HG03066 (cell line): ENCODE measurements at regions not wholly inside any gene's neighbourhood (a gene's known extent, or its start where the extent isn't known, plus 50 kb on each side); places are given as distances from the start of the nearest gene placed in this dataset.

Source experiments
- ATAC-seq: cut with Tn5 transposase; IDR thresholded peaks from one replicate; pipeline ENCODE4 v1.9.1; 2021; ENCODE audit warnings: low read depth; ENCODE audit not compliant: unreplicated experiment

GRCh38 chr17:79150035-79150733 is 75.6 kb downstream of the ENGASE start:
- ATAC-seq = no peak

DNA sequence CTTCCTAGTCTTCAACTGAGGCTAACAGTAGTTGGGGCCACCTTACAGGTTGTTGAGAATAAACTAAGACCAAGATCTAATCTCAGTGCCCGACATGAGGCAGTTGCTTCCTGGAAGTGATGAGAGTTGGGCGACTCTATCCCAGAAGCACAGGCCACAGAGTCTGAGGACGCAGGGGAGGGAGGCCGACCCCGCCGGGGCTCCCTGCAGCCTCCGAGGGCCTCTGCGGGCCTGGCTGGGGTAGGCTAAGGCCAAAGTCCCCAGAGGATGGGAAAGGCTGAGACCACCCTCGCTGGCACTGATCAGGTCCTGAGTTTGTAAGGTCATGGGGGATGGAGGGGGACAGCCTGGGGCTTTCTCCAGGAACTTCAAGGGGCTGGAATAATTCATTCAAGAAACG is 74.0 kb downstream of the ENGASE start:
- no peak for ATAC-seq

DNA sequence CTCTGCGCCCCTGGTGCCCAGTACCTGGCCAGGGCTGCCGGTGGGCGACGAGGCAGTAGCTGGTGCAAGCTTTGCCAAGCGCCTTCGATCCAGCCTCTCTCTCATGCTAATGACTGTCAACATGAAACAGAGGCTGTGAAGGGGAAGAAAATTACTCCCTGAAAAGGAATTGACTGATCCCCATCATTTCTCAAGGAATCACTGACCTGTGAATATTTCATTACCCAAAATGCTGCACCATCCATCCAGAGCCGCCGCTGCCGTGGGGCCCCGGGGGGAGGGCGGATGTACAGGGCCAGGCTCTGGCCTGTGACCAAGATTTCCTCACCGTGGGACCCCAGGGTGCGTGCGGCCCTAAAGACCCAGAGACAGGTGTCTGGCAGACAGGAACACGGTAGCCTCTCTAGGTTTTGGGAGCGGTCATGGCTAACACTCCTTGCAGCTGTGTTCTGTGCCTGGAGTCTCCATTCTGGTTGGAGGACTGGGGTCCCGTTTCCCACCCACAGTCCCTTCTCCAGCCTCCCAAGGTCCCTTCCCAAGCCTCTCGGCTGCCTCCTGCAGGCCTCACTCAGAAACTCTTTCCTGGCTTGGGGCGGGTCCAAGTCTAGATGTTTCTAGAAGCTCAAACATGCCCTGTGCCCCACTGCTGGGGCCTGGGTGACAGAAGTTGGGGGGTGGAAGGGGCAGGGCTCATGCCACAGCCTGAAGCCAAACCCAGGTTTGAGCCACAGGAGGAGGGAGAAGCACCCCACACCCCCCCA is 73.3 kb downstream of the ENGASE start:
- ATAC-seq = no peak

GRCh38 chr17:79146562-79146961 is 71.9 kb downstream of the ENGASE start:
- no peak for ATAC-seq

GRCh38 chr17:79145548-79145947 is 70.9 kb downstream of the ENGASE start:
- no peak for ATAC-seq

DNA sequence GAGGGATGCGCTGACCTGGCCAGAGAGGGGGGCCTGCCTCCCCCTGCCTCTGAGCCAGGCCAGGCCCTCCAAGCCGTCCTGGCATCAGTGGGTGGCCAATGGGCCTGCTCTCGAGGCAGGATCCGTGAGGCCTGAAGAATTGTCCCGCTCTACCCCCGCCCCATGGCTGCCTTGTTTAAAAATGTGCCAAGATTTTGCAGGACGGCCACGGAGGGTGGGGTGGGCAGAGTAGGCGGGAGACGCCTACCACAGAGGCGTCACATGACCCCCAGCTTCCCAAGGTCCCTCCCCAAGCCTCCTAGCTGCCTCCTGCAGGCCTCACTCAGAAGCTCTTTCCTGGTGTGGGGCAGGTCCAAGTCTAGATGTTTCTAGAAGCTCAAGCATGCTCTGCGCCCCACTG is 69.5 kb downstream of the ENGASE start:
- no peak for ATAC-seq

DNA sequence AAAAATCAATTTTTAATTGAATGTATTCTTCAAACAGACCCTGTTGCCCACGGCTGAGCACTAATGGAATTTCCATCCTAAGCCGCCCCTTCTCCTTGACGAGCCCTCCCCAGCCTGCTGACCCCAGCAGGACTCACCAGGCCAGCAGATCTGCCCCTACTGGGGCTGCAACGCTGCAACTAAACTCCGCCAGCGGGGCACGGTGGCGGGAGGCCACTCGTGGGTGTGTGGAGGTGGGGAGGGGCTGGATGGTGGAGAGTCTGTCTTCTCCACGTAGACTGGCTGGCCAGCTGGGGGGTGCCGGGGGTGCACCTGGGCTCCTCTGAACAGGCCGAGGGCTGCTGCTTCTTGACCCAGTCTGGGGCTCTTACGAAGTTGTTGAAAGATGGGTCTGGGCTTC is 67.8 kb downstream of the ENGASE start:
- ATAC-seq = no peak

DNA sequence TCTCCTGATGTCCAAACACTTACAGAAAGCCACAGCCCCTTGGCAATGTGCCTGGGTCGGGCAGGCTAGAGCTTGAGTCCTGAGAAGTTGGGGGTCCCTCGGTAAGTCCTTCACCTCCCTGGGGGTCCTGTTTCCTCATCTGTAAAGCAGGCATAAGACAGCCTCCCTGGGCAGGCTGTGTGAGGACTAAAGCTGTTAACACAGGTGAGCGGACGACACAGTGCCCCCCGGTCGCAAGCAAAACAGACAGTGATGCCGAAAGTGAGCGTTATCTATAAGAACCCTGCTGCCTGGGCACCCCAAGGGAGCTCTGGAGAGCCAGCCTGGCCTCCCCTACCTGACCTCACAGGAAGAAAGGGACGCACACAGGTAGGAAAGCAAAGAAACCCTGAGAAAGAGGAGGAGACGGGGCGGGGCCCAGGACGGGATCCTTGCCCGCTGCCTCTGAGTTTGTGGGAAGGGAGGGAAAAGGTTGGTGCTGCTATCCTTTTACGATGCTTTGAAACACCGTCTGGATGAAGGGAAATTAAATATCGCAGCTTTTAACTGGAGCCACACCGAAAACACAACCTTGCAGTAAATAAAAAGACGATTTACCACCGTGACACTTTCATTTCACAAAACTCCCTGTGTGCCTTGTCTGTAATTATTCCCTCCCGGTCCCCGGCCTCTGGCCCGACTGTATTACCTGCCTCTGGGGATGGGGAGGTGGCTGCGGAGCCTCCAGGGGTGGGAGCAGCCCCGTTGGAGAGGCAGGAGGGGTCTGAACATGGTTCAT is 67.1 kb downstream of the ENGASE start:
- ATAC-seq = no peak

- ATAC-seq = no peak
Observed at GRCh38 chr17:79138826-79139225, 64.2 kb downstream of the ENGASE start.

DNA sequence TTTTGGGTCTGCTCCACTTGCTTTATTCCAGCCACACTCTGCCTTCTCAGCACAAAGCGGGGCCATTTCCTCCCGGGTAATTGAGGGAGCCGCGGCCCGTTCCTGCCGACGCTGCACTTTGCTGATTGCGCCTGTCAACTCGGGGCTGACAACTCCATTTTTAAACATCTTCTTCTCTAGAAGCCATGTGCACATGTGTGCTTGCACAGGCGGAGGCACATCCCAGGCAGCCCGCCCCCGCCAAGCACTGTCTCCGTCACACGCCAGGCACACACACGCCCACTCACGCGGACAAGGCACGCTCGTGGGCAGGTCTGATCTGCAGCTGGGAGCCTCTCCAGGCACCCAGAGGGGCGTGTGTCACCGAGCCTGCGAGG is 63.2 kb downstream of the ENGASE start:
- no peak for ATAC-seq

GRCh38 chr17:79137015-79137788 is 62.6 kb downstream of the ENGASE start:
- ATAC-seq = no peak

- no peak for ATAC-seq
Observed at GRCh38 chr17:79136596-79136995, 62.0 kb downstream of the ENGASE start.
